ENCODE measurements at regions not wholly inside any gene's neighbourhood (a gene's known extent, or its start where the extent isn't known, plus 50 kb on each side); places are given as distances from the start of the nearest gene placed in this dataset.

GRCh38 chr3:21274079-21274571, 476.9 kb downstream of the ZNF385D start:
- H3K4me3 ChIP-seq (ENCODE audit: low read depth in 2 of 2, low read length in 2 of 2), result no peak overlapping the region
- ATAC-seq (no peak), DNase-seq (ENCODE audit: low read depth, low spot score) (no peak)
- no peaks in the 10 kb centered on the region for H3K9me3 ChIP-seq (ENCODE audit: control insufficient read depth, insufficient read depth, low read depth, low read length)
- POLR2A ChIA-PET, result no interaction called here
- H3K4me1 ChIP-seq (ENCODE audit: control insufficient read depth, insufficient read depth, low read length), result no peaks in the 10 kb centered on the region
- intact Hi-C loops (cut with micrococcal nuclease; ENCODE audit: unreplicated experiment), result no loop called here
- no peaks in the 10 kb centered on the region for H3K27me3 ChIP-seq (ENCODE audit: control insufficient read depth, insufficient read depth, low read length)
- in situ Hi-C loops (cut with HindIII; ENCODE audit: low pct_unique_long_range_greater_than_20kb, low sequenced_read_pairs), result no loop called here
- CTCF ChIA-PET, result no interaction called here
- TF ChIP-seq TCF7L2 (IDR thresholded peaks at IDR 0.05; ENCODE audit: low read depth, low read length), result no peak
- no peak for TF ChIP-seq POLR2AphosphoS5 (IDR thresholded peaks at IDR 0.05; ENCODE audit: low read depth, low read length)
- TF ChIP-seq CTCF (IDR thresholded peaks at IDR 0.05), result no peak
- no peak for TF ChIP-seq SIN3A (IDR thresholded peaks at IDR 0.05; ENCODE audit: borderline replicate concordance, insufficient read depth, low read depth, low read length)
- no peak for TF ChIP-seq REST (IDR thresholded peaks at IDR 0.05; ENCODE audit: insufficient read depth in 1 of 2, low read depth in 2 of 2, low read length in 1 of 2)
- H3K36me3 ChIP-seq (ENCODE audit: control insufficient read depth, insufficient read depth, low read length), result no peaks in the 10 kb centered on the region
- no peak overlapping the region for H3K27ac ChIP-seq (ENCODE audit: low read length)
- no TSS peak for BruUV-seq (replicated peaks)

- no peaks in the 10 kb centered on the region for H3K4me1 ChIP-seq (ENCODE audit: control insufficient read depth, insufficient read depth, low read length)
- BruUV-seq (replicated peaks), result no TSS peak
- ChIA-PET CTCF (no interaction called here), POLR2A (no interaction called here)
- no peaks in the 10 kb centered on the region for H3K36me3 ChIP-seq (ENCODE audit: control insufficient read depth, insufficient read depth, low read length)
- no peak overlapping the region for H3K27ac ChIP-seq (ENCODE audit: low read length)
- no peak for TF ChIP-seq SIN3A (IDR thresholded peaks at IDR 0.05; ENCODE audit: borderline replicate concordance, insufficient read depth, low read depth, low read length)
- TF ChIP-seq TCF7L2 (IDR thresholded peaks at IDR 0.05; ENCODE audit: low read depth, low read length), result no peak
- no peak for TF ChIP-seq CTCF (IDR thresholded peaks at IDR 0.05)
- no peaks in the 10 kb centered on the region for H3K9me3 ChIP-seq (ENCODE audit: control insufficient read depth, insufficient read depth, low read depth, low read length)
- no peak for DNase-seq (ENCODE audit: low read depth, low spot score)
- no peaks in the 10 kb centered on the region for H3K27me3 ChIP-seq (ENCODE audit: control insufficient read depth, insufficient read depth, low read length)
- intact Hi-C loops (cut with micrococcal nuclease; ENCODE audit: unreplicated experiment), result no loop called here
- no peak for ATAC-seq
- in situ Hi-C loops (cut with HindIII; ENCODE audit: low pct_unique_long_range_greater_than_20kb, low sequenced_read_pairs), result no loop called here
- no peak overlapping the region for H3K4me3 ChIP-seq (ENCODE audit: low read depth in 2 of 2, low read length in 2 of 2)
Observed at GRCh38 chr3:21273259-21274025, 477.6 kb downstream of the ZNF385D start.

Measured in Panc1 (cell line).